ENCODE measurements at regions not wholly inside any gene's neighbourhood (a gene's known extent, or its start where the extent isn't known, plus 50 kb on each side); places are given as distances from the start of the nearest gene placed in this dataset.

- Histone ChIP-seq H3K4me1 (replicated peaks) (no peaks in the 10 kb centered on the region), H3K27me3 (replicated peaks; ENCODE audit: insufficient read depth) (no peaks in the 10 kb centered on the region), H3K27ac (no peak overlapping the region), H3K4me3 (no peak overlapping the region), H3K36me3 (no peaks in the 10 kb centered on the region), H3K9me3 (no peaks in the 10 kb centered on the region)
- TF ChIP-seq CTCF (IDR thresholded peaks at IDR 0.05) (no peak), POLR2AphosphoS5 (IDR thresholded peaks at IDR 0.05) (no peak), POLR2A (IDR thresholded peaks at IDR 0.05) (no peak)
- intact Hi-C loops (cut with DNase I): no loop called here
- no peak for DNase-seq (ENCODE audit: low spot score)
- WGBS: 82% methylated on average over 1 of the region's 1 CpG
Observed at GRCh38 chr4:158055668-158056067, 117.2 kb downstream of the GASK1B start.

- intact Hi-C loops (cut with DNase I): no loop called here
- no peak for DNase-seq (ENCODE audit: low spot score)
Observed at GRCh38 chr4:158053801-158054200, 119.0 kb downstream of the GASK1B start.

GRCh38 chr4:158053086-158053485 lies 119.7 kb downstream of the GASK1B start:
- H3K4me1 ChIP-seq (replicated peaks): no peaks in the 10 kb centered on the region
- intact Hi-C loops (cut with DNase I): no loop called here
- no peak overlapping the region for H3K27ac ChIP-seq
- no peaks in the 10 kb centered on the region for H3K9me3 ChIP-seq
- H3K27me3 ChIP-seq (replicated peaks; ENCODE audit: insufficient read depth): no peaks in the 10 kb centered on the region
- H3K36me3 ChIP-seq: no peaks in the 10 kb centered on the region
- TF ChIP-seq POLR2A (IDR thresholded peaks at IDR 0.05) (no peak), POLR2AphosphoS5 (IDR thresholded peaks at IDR 0.05) (no peak), CTCF (IDR thresholded peaks at IDR 0.05) (no peak)
- no peak for DNase-seq (ENCODE audit: low spot score)
- no peak overlapping the region for H3K4me3 ChIP-seq

More at GRCh38 chr4:158053801-158054200, 119.0 kb downstream of the GASK1B start:
- H3K4me3 ChIP-seq: no peak overlapping the region
- no peaks in the 10 kb centered on the region for H3K36me3 ChIP-seq
- no peak overlapping the region for H3K27ac ChIP-seq
- H3K9me3 ChIP-seq: no peaks in the 10 kb centered on the region
- H3K4me1 ChIP-seq (replicated peaks): no peaks in the 10 kb centered on the region
- 93% methylated on average over 3 of the region's 3 CpGs for WGBS
- H3K27me3 ChIP-seq (replicated peaks; ENCODE audit: insufficient read depth): no peaks in the 10 kb centered on the region
- no peak for TF ChIP-seq POLR2A (IDR thresholded peaks at IDR 0.05)
- no peak for TF ChIP-seq CTCF (IDR thresholded peaks at IDR 0.05)
- no peak for TF ChIP-seq POLR2AphosphoS5 (IDR thresholded peaks at IDR 0.05)

- H3K27ac ChIP-seq: no peak overlapping the region
- no peaks in the 10 kb centered on the region for H3K27me3 ChIP-seq (replicated peaks; ENCODE audit: insufficient read depth)
Observed at GRCh38 chr4:158051401-158052235, 121.2 kb downstream of the GASK1B start.

GRCh38 chr4:158050942-158051341 lies 121.9 kb downstream of the GASK1B start:
- Histone ChIP-seq H3K4me1 (replicated peaks) (no peaks in the 10 kb centered on the region), H3K4me3 (no peak overlapping the region), H3K36me3 (no peaks in the 10 kb centered on the region), H3K9me3 (no peaks in the 10 kb centered on the region), H3K27me3 (replicated peaks; ENCODE audit: insufficient read depth) (no peaks in the 10 kb centered on the region), H3K27ac (no peak overlapping the region)
- TF ChIP-seq POLR2AphosphoS5 (IDR thresholded peaks at IDR 0.05) (no peak), CTCF (IDR thresholded peaks at IDR 0.05) (no peak), POLR2A (IDR thresholded peaks at IDR 0.05) (no peak)
- DNase-seq (ENCODE audit: low spot score): no peak
- intact Hi-C loops (cut with DNase I): no loop called here
- 92% methylated on average over 2 of the region's 2 CpGs for WGBS

More at GRCh38 chr4:158051401-158052235, 121.2 kb downstream of the GASK1B start:
- H3K4me1 ChIP-seq (replicated peaks): no peaks in the 10 kb centered on the region
- WGBS: 66% methylated on average over 6 of the region's 6 CpGs
- DNase-seq (ENCODE audit: low spot score): no peak
- TF ChIP-seq POLR2A (IDR thresholded peaks at IDR 0.05): no peak
- no peaks in the 10 kb centered on the region for H3K36me3 ChIP-seq
- no peak overlapping the region for H3K4me3 ChIP-seq
- no peaks in the 10 kb centered on the region for H3K9me3 ChIP-seq
- intact Hi-C loops (cut with DNase I): no loop called here

Data from prostate gland (tissue), 2 donors.